ENCODE measurements at regions not wholly inside any gene's neighbourhood (a gene's known extent, or its start where the extent isn't known, plus 50 kb on each side); places are given as distances from the start of the nearest gene placed in this dataset.

DNA sequence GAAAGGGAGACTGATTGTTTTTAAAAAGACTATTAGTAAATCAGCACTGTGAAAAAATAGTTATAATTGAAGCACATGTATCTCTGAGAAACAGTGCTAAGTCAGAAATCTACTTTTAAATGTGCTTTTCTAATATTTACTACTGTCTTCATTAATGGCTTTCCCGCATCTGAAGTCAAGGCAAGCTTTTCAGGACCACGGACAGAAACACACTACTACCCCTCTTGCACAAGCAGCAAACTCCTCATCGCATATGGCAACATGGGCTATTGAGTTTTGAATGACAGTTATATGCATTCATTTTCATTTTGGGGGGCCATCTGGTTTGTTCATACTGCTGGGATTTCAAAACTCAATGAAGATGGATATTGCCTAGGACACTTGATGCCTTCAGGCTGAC, 433.4 kb upstream of the CAMK1G start:
- H3K4me3 ChIP-seq (ENCODE audit: low read length in 3 of 3), result no peak overlapping the region
- H3K27me3 ChIP-seq (ENCODE audit: control insufficient read depth, insufficient read depth, low read length), result no peaks in the 10 kb centered on the region
- H3K36me3 ChIP-seq (ENCODE audit: control insufficient read depth in 2 of 3, insufficient read depth in 3 of 3, low read length in 3 of 3), result no peaks in the 10 kb centered on the region
- H3K9ac ChIP-seq (ENCODE audit: low read length in 3 of 3), result no peak overlapping the region
- DNase-seq (peak in 4 of 5 donors; percentile 48 to 93 (median 74)), FAIRE-seq (no peak)
- intact Hi-C loops (cut with DNase I), result no loop called here
- H3K4me1 ChIP-seq (ENCODE audit: control insufficient read depth in 2 of 3, insufficient read depth in 2 of 3, low read depth in 1 of 3, low read length in 3 of 3), result no peaks in the 10 kb centered on the region
- no peaks in the 10 kb centered on the region for H3K9me3 ChIP-seq (ENCODE audit: control insufficient read depth in 2 of 3, insufficient read depth in 1 of 3, low read length in 3 of 3)
- H3K27ac ChIP-seq (ENCODE audit: low read depth in 2 of 2, low read length in 2 of 2), result no peak overlapping the region
- TF ChIP-seq CTCF (IDR thresholded peaks at IDR 0.05; ENCODE audit: borderline replicate concordance, extremely low read depth, insufficient read depth), result no peak

- TF ChIP-seq CTCF (IDR thresholded peaks at IDR 0.05; ENCODE audit: borderline replicate concordance, extremely low read depth, insufficient read depth), result no peak
- Histone ChIP-seq H3K4me1 (ENCODE audit: control insufficient read depth in 2 of 3, insufficient read depth in 2 of 3, low read depth in 1 of 3, low read length in 3 of 3) (no peaks in the 10 kb centered on the region), H3K4me3 (ENCODE audit: low read length in 3 of 3) (no peak overlapping the region), H3K9ac (ENCODE audit: low read length in 3 of 3) (no peak overlapping the region), H3K27ac (ENCODE audit: low read depth in 2 of 2, low read length in 2 of 2) (no peak overlapping the region), H3K27me3 (ENCODE audit: control insufficient read depth, insufficient read depth, low read length) (no peaks in the 10 kb centered on the region), H3K36me3 (ENCODE audit: control insufficient read depth in 2 of 3, insufficient read depth in 3 of 3, low read length in 3 of 3) (no peaks in the 10 kb centered on the region), H3K9me3 (ENCODE audit: control insufficient read depth in 2 of 3, insufficient read depth in 1 of 3, low read length in 3 of 3) (no peaks in the 10 kb centered on the region)
- no peak for FAIRE-seq
- DNase-seq, result no peak
- intact Hi-C loops (cut with DNase I), result no loop called here
Observed at GRCh38 chr1:209153411-209153810, 430.1 kb upstream of the CAMK1G start.

- Histone ChIP-seq H3K4me1 (ENCODE audit: control insufficient read depth in 2 of 3, insufficient read depth in 2 of 3, low read depth in 1 of 3, low read length in 3 of 3) (no peaks in the 10 kb centered on the region), H3K4me3 (ENCODE audit: low read length in 3 of 3) (no peak overlapping the region), H3K27ac (ENCODE audit: low read depth in 2 of 2, low read length in 2 of 2) (no peak overlapping the region), H3K9me3 (ENCODE audit: control insufficient read depth in 2 of 3, insufficient read depth in 1 of 3, low read length in 3 of 3) (no peaks in the 10 kb centered on the region), H3K27me3 (ENCODE audit: control insufficient read depth, insufficient read depth, low read length) (no peaks in the 10 kb centered on the region), H3K36me3 (ENCODE audit: control insufficient read depth in 2 of 3, insufficient read depth in 3 of 3, low read length in 3 of 3) (no peaks in the 10 kb centered on the region), H3K9ac (ENCODE audit: low read length in 3 of 3) (no peak overlapping the region)
- TF ChIP-seq CTCF (IDR thresholded peaks at IDR 0.05; ENCODE audit: borderline replicate concordance, extremely low read depth, insufficient read depth), result no peak
- DNase-seq (peak in 2 of 5 donors; percentile 17 to 36), FAIRE-seq (no peak)
- intact Hi-C loops (cut with DNase I), result no loop called here
Observed at GRCh38 chr1:209154912-209155311, 428.6 kb upstream of the CAMK1G start.

DNA sequence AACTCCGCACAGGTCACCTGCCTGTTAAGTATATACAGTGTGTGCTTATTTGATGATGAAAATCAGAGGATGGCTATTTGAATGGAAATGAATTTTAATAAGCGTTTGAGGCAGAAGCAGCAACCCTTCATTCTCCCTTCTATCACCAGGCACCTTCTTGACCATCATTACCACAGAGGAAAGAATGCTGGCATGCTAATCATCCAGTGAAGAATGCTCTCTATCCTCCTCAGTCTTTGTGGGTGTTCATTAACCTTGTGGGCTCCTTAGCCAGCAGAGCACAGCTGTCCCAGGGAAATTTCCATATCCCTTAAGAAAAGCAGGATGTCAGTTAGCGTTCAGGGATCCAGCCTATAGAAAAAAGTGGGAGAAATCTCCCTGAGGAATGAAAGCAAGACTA, 428.0 kb upstream of the CAMK1G start:
- no peaks in the 10 kb centered on the region for H3K27me3 ChIP-seq (ENCODE audit: control insufficient read depth, insufficient read depth, low read length)
- no peak for FAIRE-seq
- H3K36me3 ChIP-seq (ENCODE audit: control insufficient read depth in 2 of 3, insufficient read depth in 3 of 3, low read length in 3 of 3), result no peaks in the 10 kb centered on the region
- no peak for TF ChIP-seq CTCF (IDR thresholded peaks at IDR 0.05; ENCODE audit: borderline replicate concordance, extremely low read depth, insufficient read depth)
- H3K4me3 ChIP-seq (ENCODE audit: low read length in 3 of 3), result no peak overlapping the region
- no peak overlapping the region for H3K27ac ChIP-seq (ENCODE audit: low read depth in 2 of 2, low read length in 2 of 2)
- no peak overlapping the region for H3K9ac ChIP-seq (ENCODE audit: low read length in 3 of 3)
- H3K4me1 ChIP-seq (ENCODE audit: control insufficient read depth in 2 of 3, insufficient read depth in 2 of 3, low read depth in 1 of 3, low read length in 3 of 3), result no peaks in the 10 kb centered on the region
- no peaks in the 10 kb centered on the region for H3K9me3 ChIP-seq (ENCODE audit: control insufficient read depth in 2 of 3, insufficient read depth in 1 of 3, low read length in 3 of 3)
- intact Hi-C loops (cut with DNase I), result no loop called here
- DNase-seq, result peak in 1 of 5 donors; percentile 37
